Endothelial cell of umbilical vein (primary cell): ENCODE measurements at regions not wholly inside any gene's neighbourhood (a gene's known extent, or its start where the extent isn't known, plus 50 kb on each side); places are given as distances from the start of the nearest gene placed in this dataset.

Experiments used
- BruUV-seq: library from RNA; stranded (reverse); fragments of 400-500 nt; replicated peaks from 2 replicates; lab custom pipeline; 2021; lab: Mats Ljungman, UMichigan
- CTCF ChIA-PET: fragments of 300-600, 350-600 bp; sonication (Branson Sonifier 250); formaldehyde crosslinking; loops from one replicate; lab custom pipeline; 2021; ENCODE audit warnings: antibody characterized with exemption, inconsistent platforms; lab: Charles Lee
- POLR2A ChIA-PET: fragments of 300-600, 350-600 bp; sonication (Branson Sonifier 250); formaldehyde crosslinking; loops from one replicate; lab custom pipeline; 2021; ENCODE audit warnings: antibody characterized with exemption, inconsistent platforms; lab: Charles Lee
- DNase-seq: peaks from one replicate; pipeline ENCODE4 v3.0.0-alpha.2; 2011; ENCODE audit warnings: low read depth, low spot score
- FAIRE-seq: peaks from 2 replicates; lab custom pipeline; 2011; peaks lifted over from hg19 to GRCh38; lab: Jason Lieb, UNC
- H2AFZ ChIP-seq: 2 replicates; pipeline ENCODE4 v1.6.0; 2012; ENCODE audit warnings: low read depth, low read length, control low read depth, inconsistent platforms
- H3K27ac ChIP-seq: 2 replicates; pipeline ENCODE4 v1.5.1; 2011; ENCODE audit warnings: low read depth, mild to moderate bottlenecking, control low read depth, low read length, moderate library complexity; ENCODE audit not compliant: insufficient read depth
- H3K27me3 ChIP-seq, 2 experiments: 2 replicates each; pipeline versions ENCODE4 v1.6.0 to v1.6.1; 2011; ENCODE audit warnings: low read length in 2 of 2, mixed read lengths in 1 of 2; ENCODE audit not compliant: control insufficient read depth in 2 of 2, insufficient read depth in 2 of 2
- H3K36me3 ChIP-seq, 2 experiments: 2 replicates in 1 of 2; 3 replicates in 1 of 2; pipeline ENCODE4 v1.5.1; 2011; ENCODE audit warnings: low read length in 2 of 2, mild to moderate bottlenecking in 1 of 2, moderate library complexity in 1 of 2; ENCODE audit not compliant: control insufficient read depth in 2 of 2, insufficient read depth in 2 of 2; ENCODE audit errors: extremely low read depth in 1 of 2
- H3K4me1 ChIP-seq: 3 replicates; pipeline ENCODE4 v1.5.1; 2011; ENCODE audit warnings: mild to moderate bottlenecking, low read length; ENCODE audit not compliant: control insufficient read depth, insufficient read depth; ENCODE audit errors: extremely low read depth
- H3K4me2 ChIP-seq: 2 replicates; pipeline ENCODE4 v1.6.1; 2011; ENCODE audit warnings: low read length, control low read depth, mixed read lengths; ENCODE audit not compliant: insufficient read depth
- H3K4me3 ChIP-seq, 3 experiments: fragments of 200-600 bp in 1 of 3; sonication (generic), shearing (Covaris generic) in 1 of 3; replicated peaks in 1 of 3; 2 replicates each; pipeline ENCODE4 v1.5.1; 2011 to 2016; ENCODE audit warnings: control low read depth in 3 of 3, low read length in 3 of 3, mild to moderate bottlenecking in 2 of 3, inconsistent platforms in 1 of 3, low read depth in 1 of 3, moderate library complexity in 1 of 3; ENCODE audit not compliant: insufficient read depth in 1 of 3
- H3K79me2 ChIP-seq: 2 replicates; pipeline ENCODE4 v1.6.0; 2012; ENCODE audit warnings: low read length, inconsistent platforms; ENCODE audit not compliant: control insufficient read depth, insufficient read depth
- H3K9ac ChIP-seq: replicated peaks from 2 replicates; pipeline ENCODE3; 2011; ENCODE audit warnings: low read length, control low read depth; ENCODE audit not compliant: insufficient read depth; ENCODE audit errors: extremely low read depth
- H3K9me1 ChIP-seq: replicated peaks from 3 replicates; pipeline ENCODE4 v1.6.0; 2011; ENCODE audit warnings: mild to moderate bottlenecking, low read length; ENCODE audit not compliant: control insufficient read depth, insufficient read depth; ENCODE audit errors: extremely low read depth
- H3K9me3 ChIP-seq: replicated peaks from 2 replicates; pipeline ENCODE4 v1.5.1; 2012; ENCODE audit warnings: low read length, inconsistent platforms; ENCODE audit not compliant: control insufficient read depth, insufficient read depth
- H4K20me1 ChIP-seq: replicated peaks from 2 replicates; pipeline ENCODE3; 2011; ENCODE audit warnings: mild to moderate bottlenecking, low read length; ENCODE audit not compliant: control insufficient read depth, insufficient read depth; ENCODE audit errors: extremely low read depth
- CTCF ChIP-seq, 2 donors: IDR thresholded peaks; 1 replicate in 1 of 2; 2 replicates in 1 of 2; pipeline ENCODE4 v1.5.1; 2011; ENCODE audit warnings: low read length in 2 of 2, mild to moderate bottlenecking in 2 of 2, moderate library complexity in 2 of 2, control low read depth in 1 of 2, inconsistent platforms in 1 of 2, low read depth in 1 of 2; ENCODE audit not compliant: insufficient read depth in 1 of 2; ENCODE audit errors: extremely low read depth in 1 of 2
- EZH2 ChIP-seq: IDR thresholded peaks from 2 replicates; pipeline ENCODE4 v1.6.1; 2012; ENCODE audit warnings: borderline replicate concordance, low read depth, mild to moderate bottlenecking, moderate library complexity, low read length, inconsistent platforms; ENCODE audit not compliant: severe bottlenecking
- FOS ChIP-seq: IDR thresholded peaks from 2 replicates; pipeline ENCODE4 v1.6.1; 2011; ENCODE audit warnings: mild to moderate bottlenecking, low read length, moderate library complexity, borderline replicate concordance; ENCODE audit not compliant: insufficient read depth
- GATA2 ChIP-seq: IDR thresholded peaks from 2 replicates; pipeline ENCODE4 v1.7.0; 2011; ENCODE audit warnings: low read depth, mild to moderate bottlenecking, moderate library complexity, mixed read lengths, low read length; ENCODE audit not compliant: insufficient read length, insufficient read depth
- JUN ChIP-seq: IDR thresholded peaks from 2 replicates; pipeline ENCODE4 v1.6.1; 2011; ENCODE audit warnings: borderline replicate concordance, low read depth; ENCODE audit not compliant: insufficient read length, insufficient read depth
- MAX ChIP-seq: IDR thresholded peaks from 2 replicates; pipeline ENCODE4 v1.6.1; 2011; ENCODE audit not compliant: insufficient read depth, insufficient read length
- MYC ChIP-seq: IDR thresholded peaks from one replicate; pipeline ENCODE4 v1.6.1; 2011; ENCODE audit warnings: mild to moderate bottlenecking, low read depth, low read length
- POLR2A ChIP-seq: IDR thresholded peaks from 2 replicates; pipeline ENCODE4 v1.6.1; 2012; ENCODE audit warnings: low read depth, mild to moderate bottlenecking, control low read depth, low read length
- POLR2AphosphoS5 ChIP-seq: IDR thresholded peaks from 2 replicates; pipeline ENCODE4 v1.6.1; 2012; ENCODE audit warnings: low read depth, mild to moderate bottlenecking, control low read depth, low read length, moderate library complexity; ENCODE audit not compliant: insufficient read depth
- dilution Hi-C: fragments of 300-500 bp; cut with MboI; formaldehyde crosslinking; loops from one replicate; pipeline ENCODE4 v1.15.0; 2019; ENCODE audit warnings: low sequenced_read_pairs; ENCODE audit not compliant: extremely low pct_ligation_motif_present
- intact Hi-C: fragments of 100-400 bp; cut with micrococcal nuclease; formaldehyde crosslinking; loops from one replicate; pipeline ENCODE4 v1.10.0; 2022

GRCh38 chr5:13501176-13501575 is 443.3 kb downstream of the DNAH5 start:
- Histone ChIP-seq H3K79me2 (no peaks in the 10 kb centered on the region), H3K9me1 (no peaks in the 10 kb centered on the region), H3K9ac (no peak overlapping the region), H3K4me1 (no peaks in the 10 kb centered on the region), H3K36me3 (no peaks in the 10 kb centered on the region), H3K9me3 (no peaks in the 10 kb centered on the region), H3K27ac (no peak overlapping the region), H2AFZ (no peak overlapping the region), H3K4me2 (no peak overlapping the region), H4K20me1 (no peaks in the 10 kb centered on the region), H3K4me3 (no peak overlapping the region), H3K27me3 (no peaks in the 10 kb centered on the region)
- no peak for TF ChIP-seq EZH2
- TF ChIP-seq MYC = no peak
- TF ChIP-seq MAX = no peak
- no peak for TF ChIP-seq FOS
- TF ChIP-seq POLR2AphosphoS5 = no peak
- no peak for TF ChIP-seq GATA2
- no peak for TF ChIP-seq JUN
- no TSS peak for BruUV-seq
- FAIRE-seq (no peak), DNase-seq (no peak)
- ChIA-PET POLR2A (no interaction called here), CTCF (no interaction called here)
- dilution Hi-C loops = no loop called here
- intact Hi-C loops = no loop called here

- Histone ChIP-seq H3K79me2 (no peaks in the 10 kb centered on the region), H3K4me2 (no peak overlapping the region), H3K9ac (no peak overlapping the region), H3K36me3 (no peaks in the 10 kb centered on the region), H3K27ac (no peak overlapping the region), H3K9me3 (no peaks in the 10 kb centered on the region), H3K27me3 (no peaks in the 10 kb centered on the region), H3K4me1 (no peaks in the 10 kb centered on the region), H3K4me3 (no peak overlapping the region), H3K9me1 (no peaks in the 10 kb centered on the region), H4K20me1 (no peaks in the 10 kb centered on the region), H2AFZ (no peak overlapping the region)
- CTCF ChIA-PET = no interaction called here
- dilution Hi-C loops = no loop called here
- BruUV-seq = no TSS peak
- FAIRE-seq (no peak), DNase-seq (no peak)
- POLR2A ChIA-PET = no interaction called here
- intact Hi-C loops = no loop called here
- TF ChIP-seq POLR2AphosphoS5 (no peak), MAX (no peak), CTCF (IDR thresholded peaks at IDR 0.05; ENCODE audit: extremely low read depth in 1 of 2, insufficient read depth in 1 of 2, low read depth in 1 of 2, low read length in 2 of 2) (no peak), EZH2 (no peak), MYC (no peak), JUN (no peak), POLR2A (no peak), FOS (no peak), GATA2 (no peak)
Observed at GRCh38 chr5:13498279-13498678, 446.2 kb downstream of the DNAH5 start.
